ENCODE measurements at regions not wholly inside any gene's neighbourhood (a gene's known extent, or its start where the extent isn't known, plus 50 kb on each side); places are given as distances from the start of the nearest gene placed in this dataset.

- FAIRE-seq (no peak), DNase-seq (ENCODE audit: low read depth) (peak; percentile 45)
- H3K27me3 ChIP-seq (ENCODE audit: control insufficient read depth, insufficient read depth, low read length), result no peaks in the 10 kb centered on the region
- TF ChIP-seq CTCF (IDR thresholded peaks at IDR 0.05; ENCODE audit: insufficient read depth, low read length, severe bottlenecking), result no peak
- no peak overlapping the region for H3K4me3 ChIP-seq (ENCODE audit: low read depth, low read length)
- no peaks in the 10 kb centered on the region for H3K36me3 ChIP-seq (ENCODE audit: control insufficient read depth, insufficient read depth, low read length)
Measured at GRCh38 chr13:106418556-106418955, 116.9 kb downstream of the EFNB2 start.

- Histone ChIP-seq H3K36me3 (ENCODE audit: control insufficient read depth, insufficient read depth, low read length) (no peaks in the 10 kb centered on the region), H3K4me3 (ENCODE audit: low read depth, low read length) (no peak overlapping the region), H3K27me3 (ENCODE audit: control insufficient read depth, insufficient read depth, low read length) (no peaks in the 10 kb centered on the region)
- FAIRE-seq (no peak), DNase-seq (ENCODE audit: low read depth) (no peak)
- no peak for TF ChIP-seq CTCF (IDR thresholded peaks at IDR 0.05; ENCODE audit: insufficient read depth, low read length, severe bottlenecking)
Measured at GRCh38 chr13:106417467-106418110, 117.9 kb downstream of the EFNB2 start.

GRCh38 chr13:106416645-106417044 lies 118.8 kb downstream of the EFNB2 start:
- H3K4me3 ChIP-seq (ENCODE audit: low read depth, low read length), result no peak overlapping the region

GRCh38 chr13:106415971-106416370 lies 119.5 kb downstream of the EFNB2 start:
- no peaks in the 10 kb centered on the region for H3K27me3 ChIP-seq (ENCODE audit: control insufficient read depth, insufficient read depth, low read length)
- no peaks in the 10 kb centered on the region for H3K36me3 ChIP-seq (ENCODE audit: control insufficient read depth, insufficient read depth, low read length)
- FAIRE-seq (no peak), DNase-seq (ENCODE audit: low read depth) (no peak)
- TF ChIP-seq CTCF (IDR thresholded peaks at IDR 0.05; ENCODE audit: insufficient read depth, low read length, severe bottlenecking), result no peak
- no peak overlapping the region for H3K4me3 ChIP-seq (ENCODE audit: low read depth, low read length)

More at GRCh38 chr13:106416645-106417044, 118.8 kb downstream of the EFNB2 start:
- DNase-seq (ENCODE audit: low read depth) (no peak), FAIRE-seq (peak; percentile 73)
- Histone ChIP-seq H3K36me3 (ENCODE audit: control insufficient read depth, insufficient read depth, low read length) (no peaks in the 10 kb centered on the region), H3K27me3 (ENCODE audit: control insufficient read depth, insufficient read depth, low read length) (no peaks in the 10 kb centered on the region)
- TF ChIP-seq CTCF (IDR thresholded peaks at IDR 0.05; ENCODE audit: insufficient read depth, low read length, severe bottlenecking), result no peak

- FAIRE-seq, result no peak
- DNase-seq (ENCODE audit: low read depth), result no peak
- no peak for TF ChIP-seq CTCF (IDR thresholded peaks at IDR 0.05; ENCODE audit: insufficient read depth, low read length, severe bottlenecking)
- Histone ChIP-seq H3K27me3 (ENCODE audit: control insufficient read depth, insufficient read depth, low read length) (no peaks in the 10 kb centered on the region), H3K36me3 (ENCODE audit: control insufficient read depth, insufficient read depth, low read length) (no peaks in the 10 kb centered on the region), H3K4me3 (ENCODE audit: low read depth, low read length) (no peak overlapping the region)
Measured at GRCh38 chr13:106415442-106415841, 120.0 kb downstream of the EFNB2 start.

GRCh38 chr13:106407338-106407737 lies 128.1 kb downstream of the EFNB2 start:
- Histone ChIP-seq H3K27me3 (ENCODE audit: control insufficient read depth, insufficient read depth, low read length) (no peaks in the 10 kb centered on the region), H3K36me3 (ENCODE audit: control insufficient read depth, insufficient read depth, low read length) (no peaks in the 10 kb centered on the region), H3K4me3 (ENCODE audit: low read depth, low read length) (no peak overlapping the region)
- FAIRE-seq (peak; percentile 50), DNase-seq (ENCODE audit: low read depth) (peak; percentile 70)
- TF ChIP-seq CTCF (IDR thresholded peaks at IDR 0.05; ENCODE audit: insufficient read depth, low read length, severe bottlenecking), result no peak
